GM18858 (cell line): ENCODE measurements at regions not wholly inside any gene's neighbourhood (a gene's known extent, or its start where the extent isn't known, plus 50 kb on each side); places are given as distances from the start of the nearest gene placed in this dataset.
"Not testable (repeated sequence)": the region's sequence is repeated elsewhere in the genome, so short reads cannot be mapped to it uniquely, and the experiment has no call there.

Experiments used
- ATAC-seq: cut with Tn5 transposase; IDR thresholded peaks from one replicate; pipeline ENCODE4 v1.9.1; 2021; ENCODE audit not compliant: unreplicated experiment

GRCh38 chr1:244156617-244157016 is 105.5 kb downstream of the ZBTB18 start:
- not testable (repeated sequence) for ATAC-seq

- ATAC-seq = no peak
Measured at GRCh38 chr1:244157731-244158438, 106.8 kb downstream of the ZBTB18 start.

GRCh38 chr1:244159646-244160045 is 108.6 kb downstream of the ZBTB18 start:
- no peak for ATAC-seq

- no peak for ATAC-seq
Measured at GRCh38 chr1:244160455-244161235, 109.6 kb downstream of the ZBTB18 start.

GRCh38 chr1:244161236-244161510 is 110.1 kb downstream of the ZBTB18 start:
- no peak for ATAC-seq

DNA sequence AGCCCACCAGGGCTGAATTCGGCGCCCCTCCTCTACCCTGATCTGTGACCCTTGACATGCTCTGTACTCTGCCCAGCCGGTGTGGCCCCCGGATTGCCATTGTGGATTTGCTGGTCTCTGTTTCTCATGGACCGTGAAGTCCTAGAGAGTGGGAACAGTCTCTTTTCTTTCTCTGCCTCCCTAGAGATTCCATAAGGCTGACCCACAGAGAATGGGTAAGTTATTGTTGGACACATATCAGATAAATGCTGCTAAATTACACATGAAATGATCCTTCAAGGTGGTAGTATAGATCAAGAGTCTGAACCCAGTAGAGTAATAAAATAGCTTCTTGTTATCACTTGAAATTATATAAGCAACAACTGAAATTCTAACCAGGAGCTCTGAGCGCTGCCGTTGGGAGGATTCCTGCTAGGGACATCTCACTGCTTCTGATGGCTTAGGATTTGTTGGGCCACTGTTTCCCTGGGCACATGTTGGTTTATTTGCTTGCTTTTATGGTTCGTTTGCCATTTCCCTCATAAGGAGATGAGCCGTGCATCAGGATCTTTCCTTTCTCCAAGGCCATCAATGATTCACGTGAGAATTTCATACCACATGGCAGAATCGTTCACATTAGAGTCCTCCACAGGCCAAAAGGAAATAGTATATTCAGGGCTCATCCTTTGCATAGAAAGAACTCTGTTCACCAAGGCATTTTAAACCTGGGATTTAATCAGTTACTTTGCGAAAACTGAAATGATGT is 111.9 kb downstream of the ZBTB18 start:
- ATAC-seq = no peak

DNA sequence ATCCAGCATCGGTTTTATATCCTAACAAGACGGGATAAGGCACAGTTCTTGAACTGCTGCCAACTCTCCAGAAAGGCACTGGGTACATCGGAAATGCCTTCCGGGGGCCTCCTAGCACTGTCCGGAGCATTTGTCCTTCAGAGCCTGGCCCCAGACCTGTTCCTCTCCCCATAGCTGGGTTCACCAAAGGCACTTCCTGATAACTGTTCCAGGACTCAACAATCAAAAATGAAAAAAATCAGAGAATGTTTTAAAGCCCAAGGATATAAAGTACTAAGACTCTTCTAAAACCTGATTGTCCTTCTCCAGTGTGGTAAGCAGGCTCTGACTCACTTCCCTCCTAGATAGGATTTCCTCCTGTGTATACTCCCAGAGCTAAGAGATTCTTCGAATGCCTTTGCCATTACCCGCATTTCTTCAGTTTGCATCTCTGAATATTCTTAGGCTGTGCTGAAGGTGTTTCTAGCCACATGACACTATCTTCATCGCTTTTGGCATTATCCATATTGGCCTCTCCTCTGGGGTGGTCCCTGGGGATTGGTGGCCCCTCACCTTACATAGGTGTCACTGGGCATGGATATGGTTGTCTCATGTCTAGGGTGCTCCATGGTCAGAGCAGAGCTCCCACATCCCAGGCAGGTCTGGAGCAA is 112.9 kb downstream of the ZBTB18 start:
- ATAC-seq = no peak

DNA sequence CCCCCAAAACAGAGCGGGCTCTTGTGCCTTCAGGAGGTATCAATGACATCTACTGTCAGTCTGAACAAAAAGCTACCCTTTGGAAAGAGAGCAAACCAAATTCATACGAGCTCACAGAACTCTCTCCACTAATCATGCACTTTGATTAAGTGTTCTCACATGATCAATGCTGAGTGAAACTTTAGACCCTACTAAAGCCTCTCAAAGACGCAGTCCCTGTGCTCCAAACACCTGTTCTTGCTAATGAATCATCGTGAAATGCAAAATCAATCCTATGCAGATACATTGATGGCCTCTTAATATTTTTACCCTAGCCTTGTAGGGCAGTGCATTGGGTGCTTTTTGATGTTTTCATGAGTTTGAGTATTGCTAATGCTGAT is 113.4 kb downstream of the ZBTB18 start:
- no peak for ATAC-seq

- ATAC-seq = no peak
Measured at GRCh38 chr1:244165021-244165420, 113.9 kb downstream of the ZBTB18 start.

DNA sequence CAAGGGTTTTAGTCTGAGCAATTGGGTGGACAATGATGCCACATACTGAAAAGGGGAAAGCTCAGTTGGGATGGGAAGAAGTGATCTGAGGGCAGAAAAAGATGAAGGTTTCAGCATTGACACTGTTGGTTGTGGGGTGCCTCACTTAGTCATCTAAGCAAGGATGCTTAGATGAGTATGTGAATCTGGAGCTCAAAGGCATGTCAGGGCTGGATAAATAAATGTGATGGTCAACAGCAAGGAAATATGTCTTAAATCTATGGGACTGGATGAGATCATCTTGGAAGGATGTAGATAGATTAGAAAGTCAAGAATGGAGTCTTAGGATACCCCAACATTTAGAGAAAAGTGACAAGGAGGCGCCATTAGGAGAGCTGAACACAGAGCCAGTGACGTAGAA is 114.6 kb downstream of the ZBTB18 start:
- no peak for ATAC-seq

DNA sequence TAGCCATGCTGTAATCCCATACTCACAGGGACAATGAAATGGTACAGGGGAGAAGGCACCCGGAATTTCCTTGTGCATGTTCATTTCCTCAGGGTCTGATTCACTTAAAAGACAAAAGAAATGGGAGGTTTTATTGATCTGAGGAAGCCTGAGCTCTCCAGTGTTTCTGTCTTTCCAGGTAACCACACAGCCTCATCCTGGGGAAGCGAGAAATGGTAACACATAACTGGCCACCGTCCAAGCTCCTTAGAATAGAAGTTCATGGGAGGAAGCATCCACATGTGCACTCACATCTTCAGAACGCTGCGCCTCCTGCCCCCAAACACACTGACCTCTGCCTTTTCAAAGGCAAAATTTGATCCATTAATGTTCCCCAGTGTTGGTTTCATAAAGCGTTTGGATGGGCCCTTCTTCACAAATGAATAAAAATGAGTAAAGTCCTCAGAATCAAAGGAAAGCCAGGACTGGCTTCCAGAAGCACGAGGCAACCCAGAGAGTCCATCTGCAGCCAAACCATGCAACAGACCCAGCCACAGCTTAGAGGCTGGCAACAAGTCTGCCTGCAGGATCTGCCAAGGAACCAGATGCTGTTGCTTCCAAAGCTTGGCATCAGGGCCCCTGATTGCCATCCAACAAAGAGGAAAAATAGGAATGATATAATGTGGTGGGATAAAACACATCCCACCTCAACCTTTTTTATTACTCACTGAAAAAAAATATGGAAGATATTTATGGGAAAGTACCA is 120.3 kb downstream of the ZBTB18 start:
- ATAC-seq = no peak

DNA sequence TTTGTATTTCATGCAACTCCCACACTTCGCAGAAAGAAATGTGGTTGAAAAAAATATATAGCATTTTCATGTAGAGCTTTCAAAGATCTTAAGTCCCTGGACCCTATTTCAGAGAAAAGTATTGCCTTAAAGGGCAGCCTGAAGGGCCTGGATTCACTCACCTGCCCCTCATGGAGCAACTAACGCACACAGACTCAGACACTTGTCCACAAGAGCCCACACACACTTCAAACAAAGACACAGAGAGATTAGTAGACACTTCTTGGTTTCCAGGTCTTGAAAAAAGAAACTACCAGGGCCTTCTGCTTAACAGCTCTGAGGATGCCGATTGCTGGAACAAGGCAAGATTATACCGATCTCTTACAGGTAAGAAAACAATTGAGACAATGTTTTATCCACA is 122.2 kb downstream of the ZBTB18 start:
- no peak for ATAC-seq

DNA sequence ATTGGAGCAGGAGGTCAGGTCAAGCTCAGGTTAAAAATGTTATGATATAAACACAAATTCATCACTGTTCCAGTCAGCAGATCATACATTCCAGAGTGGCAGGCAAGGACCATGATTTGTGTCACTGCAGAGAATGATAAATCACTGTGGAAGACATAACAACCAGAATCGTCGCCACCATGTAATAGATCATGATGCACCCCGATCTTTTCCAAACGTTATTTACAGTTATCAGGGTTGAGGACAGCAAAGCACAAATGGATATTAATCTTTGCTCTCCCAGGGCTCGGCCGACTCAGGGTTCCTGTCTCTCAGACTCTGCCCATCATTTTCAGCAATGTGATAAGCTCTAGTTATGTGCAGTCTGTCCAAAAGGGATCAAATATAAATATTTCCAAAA is 122.7 kb downstream of the ZBTB18 start:
- no peak for ATAC-seq

- ATAC-seq = no peak
Measured at GRCh38 chr1:244174922-244175521, 123.9 kb downstream of the ZBTB18 start.

DNA sequence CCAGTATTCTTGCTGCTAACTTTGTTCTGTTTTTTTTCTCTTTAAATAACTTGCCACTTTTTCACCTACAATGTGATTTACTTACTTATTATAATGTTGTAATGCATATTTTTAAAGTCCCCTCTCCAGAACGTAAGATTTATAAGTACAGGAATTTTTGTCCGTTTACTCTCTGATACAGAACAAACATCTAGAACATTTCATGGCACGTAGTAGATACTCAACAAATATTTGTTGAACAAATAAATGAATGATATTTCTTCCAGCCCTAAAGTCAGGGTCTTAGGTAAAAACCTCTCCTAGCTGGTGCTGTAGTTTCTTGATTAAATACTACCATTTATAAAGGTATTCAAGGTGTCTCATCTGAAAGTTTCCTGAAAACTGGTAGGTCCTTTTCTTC is 125.1 kb downstream of the ZBTB18 start:
- no peak for ATAC-seq

DNA sequence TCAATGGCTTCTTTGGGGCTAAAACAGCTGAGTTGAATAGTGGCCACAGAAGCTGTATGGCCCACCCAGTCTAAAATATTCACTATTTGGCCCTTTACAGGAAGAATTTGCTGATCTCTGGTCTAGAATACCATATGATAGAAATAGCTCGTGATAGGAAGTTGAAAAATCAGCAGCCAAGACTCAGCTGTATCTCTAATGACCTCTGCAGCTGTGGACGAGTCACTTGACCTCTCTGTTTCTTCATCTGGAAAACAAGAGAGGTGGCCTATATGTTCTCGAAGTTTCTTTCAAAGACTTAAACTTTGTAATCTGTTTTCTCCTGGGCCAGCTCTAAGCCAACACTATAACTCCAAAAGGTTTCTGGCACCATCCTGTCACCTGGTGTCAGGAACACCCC is 129.2 kb downstream of the ZBTB18 start:
- ATAC-seq = no peak

- ATAC-seq = no peak
Measured at GRCh38 chr1:244181867-244182266, 130.8 kb downstream of the ZBTB18 start.

- no peak for ATAC-seq
Measured at GRCh38 chr1:244183037-244183436, 132.0 kb downstream of the ZBTB18 start.

GRCh38 chr1:244186372-244186771 is 135.3 kb downstream of the ZBTB18 start:
- no peak for ATAC-seq

DNA sequence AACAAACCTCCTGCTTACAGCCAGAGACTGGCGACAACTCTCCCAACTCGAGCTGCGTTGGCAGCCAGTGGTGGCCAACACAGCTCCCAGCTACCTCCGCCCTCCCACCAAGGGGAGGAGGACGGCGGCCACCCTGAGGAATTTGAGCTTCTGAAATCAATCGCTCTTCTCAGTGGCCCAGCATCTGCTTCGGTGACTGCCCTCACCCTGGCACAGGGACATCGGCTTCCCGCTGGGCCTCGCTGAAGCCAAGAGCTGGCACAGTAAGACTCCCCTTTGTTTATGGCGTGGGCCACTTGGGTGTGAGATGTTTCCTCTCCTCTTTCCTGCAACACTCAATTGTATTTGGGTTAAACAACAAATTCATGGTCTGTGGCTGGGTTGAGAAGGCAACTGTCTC is 136.2 kb downstream of the ZBTB18 start:
- ATAC-seq = no peak

DNA sequence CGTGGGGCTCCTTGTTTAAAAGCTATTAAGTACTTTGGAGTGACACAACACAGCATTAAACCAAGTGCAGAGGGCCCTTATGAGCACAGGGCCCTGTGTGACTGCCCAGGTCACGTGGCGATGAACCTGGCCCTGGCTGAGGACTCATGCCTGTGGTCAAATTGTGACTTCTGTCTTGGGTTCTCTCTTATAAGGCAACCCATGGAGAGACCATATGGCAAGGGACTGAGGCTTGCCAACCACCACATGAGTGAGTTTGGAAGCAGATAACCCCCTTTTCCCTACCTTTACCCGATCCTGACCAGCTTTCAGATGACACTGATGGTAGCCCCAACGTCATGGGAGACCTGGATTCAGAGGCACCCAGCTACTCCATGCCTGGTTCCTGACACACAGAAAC is 140.5 kb downstream of the ZBTB18 start:
- no peak for ATAC-seq
